Mucosa of descending colon (tissue), 3 donors: ENCODE measurements at regions not wholly inside any gene's neighbourhood (a gene's known extent, or its start where the extent isn't known, plus 50 kb on each side); places are given as distances from the start of the nearest gene placed in this dataset.

ENCODE experiments used
- ATAC-seq: fragments of 200-7000 bp; cut with Tn5 transposase; one replicate; pipeline ENCODE4 v1.9.1; 2020; ENCODE audit warnings: mild to moderate bottlenecking, moderate library complexity
- DNase-seq, 3 donors: peaks; one replicate each; pipeline ENCODE4 v3.0.0-alpha.2; 2020
- H3K36me3 ChIP-seq: fragments of 200-600 bp; one replicate; pipeline ENCODE4 v1.8.0; 2021; ENCODE audit warnings: low read depth, mild to moderate bottlenecking
- H3K4me1 ChIP-seq: fragments of 200-600 bp; one replicate; pipeline ENCODE4 v1.8.0; 2021; ENCODE audit warnings: low read depth, mild to moderate bottlenecking
- H3K4me3 ChIP-seq: fragments of 200-600 bp; one replicate; pipeline ENCODE4 v1.8.0; 2021; ENCODE audit warnings: mild to moderate bottlenecking
- H3K9me3 ChIP-seq: fragments of 200-600 bp; one replicate; pipeline ENCODE4 v1.8.0; 2021; ENCODE audit warnings: mild to moderate bottlenecking
- CTCF ChIP-seq: fragments of 200-600 bp; IDR thresholded peaks from one replicate; pipeline ENCODE4 v1.8.0; 2022; ENCODE audit warnings: antibody characterized with exemption, mild to moderate bottlenecking
- intact Hi-C, 2 donors: fragments of 100-400 bp; cut with DNase I in 1 of 2; cut with micrococcal nuclease in 1 of 2; formaldehyde crosslinking; loops; one replicate each; pipeline versions ENCODE4 v1.11.0 to v1.11.1; 2022; cut with DNase I, micrococcal nuclease
- donor health status: DM: no; HTN: no; CAD: no; lungs with moderate emphysema.
- donor health status: DM: no; HTN: no; CAD: no.
- donor health status: DM: no; HTN: yes; CAD: no.

- no peak for TF ChIP-seq CTCF
- Histone ChIP-seq H3K36me3 (no peaks in the 10 kb centered on the region), H3K9me3 (no peaks in the 10 kb centered on the region), H3K4me3 (no peak overlapping the region), H3K4me1 (no peaks in the 10 kb centered on the region)
- DNase-seq (no peak), ATAC-seq (no peak)
- intact Hi-C loops, result no loop called here
Measured at GRCh38 chr2:155310589-155310988, 612.1 kb downstream of the KCNJ3 start.

- Histone ChIP-seq H3K36me3 (no peaks in the 10 kb centered on the region), H3K9me3 (no peaks in the 10 kb centered on the region), H3K4me3 (no peak overlapping the region), H3K4me1 (no peaks in the 10 kb centered on the region)
- no peak for TF ChIP-seq CTCF
- ATAC-seq (no peak), DNase-seq (no peak)
- intact Hi-C loops, result no loop called here
Measured at GRCh38 chr2:155309483-155309882, 611.0 kb downstream of the KCNJ3 start.

- ATAC-seq (no peak), DNase-seq (no peak)
- no peaks in the 10 kb centered on the region for H3K36me3 ChIP-seq
- intact Hi-C loops, result no loop called here
- H3K4me3 ChIP-seq, result no peak overlapping the region
- TF ChIP-seq CTCF, result no peak
- no peaks in the 10 kb centered on the region for H3K4me1 ChIP-seq
- no peaks in the 10 kb centered on the region for H3K9me3 ChIP-seq
Measured at GRCh38 chr2:155308367-155309009, 610.0 kb downstream of the KCNJ3 start.

- TF ChIP-seq CTCF, result no peak
Measured at GRCh38 chr2:155301221-155301620, 602.7 kb downstream of the KCNJ3 start.

GRCh38 chr2:155298001-155298400, 599.5 kb downstream of the KCNJ3 start:
- intact Hi-C loops, result no loop called here
- ATAC-seq (no peak), DNase-seq (no peak)
- H3K36me3 ChIP-seq, result no peaks in the 10 kb centered on the region
- no peaks in the 10 kb centered on the region for H3K4me1 ChIP-seq
- H3K9me3 ChIP-seq, result no peaks in the 10 kb centered on the region
- no peak for TF ChIP-seq CTCF
- no peak overlapping the region for H3K4me3 ChIP-seq

More at GRCh38 chr2:155301221-155301620, 602.7 kb downstream of the KCNJ3 start:
- Histone ChIP-seq H3K4me3 (no peak overlapping the region), H3K4me1 (no peaks in the 10 kb centered on the region), H3K9me3 (no peaks in the 10 kb centered on the region), H3K36me3 (no peaks in the 10 kb centered on the region)
- ATAC-seq (no peak), DNase-seq (no peak)
- intact Hi-C loops, result no loop called here

- no peak for TF ChIP-seq CTCF
- intact Hi-C loops, result no loop called here
- H3K9me3 ChIP-seq, result no peaks in the 10 kb centered on the region
- no peaks in the 10 kb centered on the region for H3K36me3 ChIP-seq
- no peak overlapping the region for H3K4me3 ChIP-seq
- no peaks in the 10 kb centered on the region for H3K4me1 ChIP-seq
- ATAC-seq (no peak), DNase-seq (no peak)
Measured at GRCh38 chr2:155294358-155294757, 595.9 kb downstream of the KCNJ3 start.
